Colonic mucosa (tissue), 4 donors: ENCODE measurements at regions not wholly inside any gene's neighbourhood (a gene's known extent, or its start where the extent isn't known, plus 50 kb on each side); places are given as distances from the start of the nearest gene placed in this dataset.
"Not testable (repeated sequence)": the region's sequence is repeated elsewhere in the genome, so short reads cannot be mapped to it uniquely, and the experiment has no call there.

Experiments
- DNase-seq: peaks from one replicate; pipeline ENCODE4 v3.0.0-alpha.2; 2020
- H3K27ac ChIP-seq: fragments of 200-600 bp; one replicate; pipeline ENCODE4 v1.8.0; 2021
- H3K27me3 ChIP-seq: fragments of 200-600 bp; one replicate; pipeline ENCODE4 v1.8.0; 2021
- H3K36me3 ChIP-seq: fragments of 200-600 bp; one replicate; pipeline ENCODE4 v1.8.0; 2021
- H3K4me1 ChIP-seq: fragments of 200-600 bp; one replicate; pipeline ENCODE4 v1.8.0; 2021; ENCODE audit warnings: mild to moderate bottlenecking
- H3K4me3 ChIP-seq: fragments of 200-600 bp; one replicate; pipeline ENCODE4 v1.8.0; 2021
- H3K9ac ChIP-seq, 2 donors: one replicate each; pipeline ENCODE4 v1.7.0; 2013; ENCODE audit warnings: control low read depth in 2 of 2, low read depth in 2 of 2, low read length in 2 of 2
- H3K9me3 ChIP-seq: fragments of 200-600 bp; one replicate; pipeline ENCODE4 v1.8.0; 2021
- CTCF ChIP-seq: fragments of 200-600 bp; IDR thresholded peaks from one replicate; pipeline ENCODE4 v1.8.0; 2022; ENCODE audit warnings: antibody characterized with exemption, mild to moderate bottlenecking
- intact Hi-C: fragments of 100-400 bp; cut with DNase I; formaldehyde crosslinking; loops from one replicate; pipeline ENCODE4 v1.14.1; 2022
- donor health status: healthy.
- donor health status: DM: no; HTN: no; CAD: no.
- donor health status: DM: no; HTN: no; CAD: no.

- intact Hi-C loops: no loop called here
- Histone ChIP-seq H3K9ac (no peak overlapping the region), H3K27me3 (no peaks in the 10 kb centered on the region), H3K4me3 (no peak overlapping the region), H3K27ac (no peak overlapping the region), H3K4me1 (no peaks in the 10 kb centered on the region), H3K9me3 (no peaks in the 10 kb centered on the region), H3K36me3 (no peaks in the 10 kb centered on the region)
- DNase-seq: no peak
- no peak for TF ChIP-seq CTCF
These were observed 754.5 kb upstream of the MIR17HG start for GRCh38 chr13:90592943-90593342.

- H3K27me3 ChIP-seq: no peaks in the 10 kb centered on the region
- intact Hi-C loops: no loop called here
- no peak for DNase-seq
- no peak overlapping the region for H3K27ac ChIP-seq
- H3K36me3 ChIP-seq: no peaks in the 10 kb centered on the region
- H3K9ac ChIP-seq: no peak overlapping the region
- no peaks in the 10 kb centered on the region for H3K9me3 ChIP-seq
- H3K4me3 ChIP-seq: no peak overlapping the region
- no peak for TF ChIP-seq CTCF
- H3K4me1 ChIP-seq: no peaks in the 10 kb centered on the region
These were observed 752.8 kb upstream of the MIR17HG start for GRCh38 chr13:90594681-90595080.

- Histone ChIP-seq H3K27ac (no peak overlapping the region), H3K4me1 (no peaks in the 10 kb centered on the region), H3K4me3 (no peak overlapping the region), H3K27me3 (no peaks in the 10 kb centered on the region), H3K9me3 (no peaks in the 10 kb centered on the region), H3K9ac (no peak overlapping the region), H3K36me3 (no peaks in the 10 kb centered on the region)
- no peak for TF ChIP-seq CTCF
- intact Hi-C loops: no loop called here
- DNase-seq: no peak
These were observed 741.8 kb upstream of the MIR17HG start for GRCh38 chr13:90605664-90606063.

GRCh38 chr13:90606921-90607320 lies 740.6 kb upstream of the MIR17HG start:
- H3K9ac ChIP-seq, DNase-seq, intact Hi-C loops, H3K4me3 ChIP-seq, H3K4me1 ChIP-seq, H3K9me3 ChIP-seq, H3K27ac ChIP-seq, H3K27me3 ChIP-seq, H3K36me3 ChIP-seq: not testable (repeated sequence)

GRCh38 chr13:90612391-90612790 lies 735.1 kb upstream of the MIR17HG start:
- Histone ChIP-seq H3K4me1 (no peaks in the 10 kb centered on the region), H3K27me3 (no peaks in the 10 kb centered on the region), H3K9me3 (no peaks in the 10 kb centered on the region), H3K36me3 (no peaks in the 10 kb centered on the region), H3K9ac (no peak overlapping the region), H3K4me3 (no peak overlapping the region), H3K27ac (no peak overlapping the region)
- no peak for DNase-seq
- no peak for TF ChIP-seq CTCF
- intact Hi-C loops: no loop called here

GRCh38 chr13:90613076-90613795 lies 734.3 kb upstream of the MIR17HG start:
- no peak overlapping the region for H3K27ac ChIP-seq
- no peaks in the 10 kb centered on the region for H3K4me1 ChIP-seq
- H3K9me3 ChIP-seq: no peaks in the 10 kb centered on the region
- H3K36me3 ChIP-seq: no peaks in the 10 kb centered on the region
- no peak overlapping the region for H3K4me3 ChIP-seq
- intact Hi-C loops: no loop called here
- TF ChIP-seq CTCF: no peak
- no peak overlapping the region for H3K9ac ChIP-seq
- no peak for DNase-seq
- no peaks in the 10 kb centered on the region for H3K27me3 ChIP-seq
